Uterus (tissue), 3 donors: ENCODE measurements at regions not wholly inside any gene's neighbourhood (a gene's known extent, or its start where the extent isn't known, plus 50 kb on each side); places are given as distances from the start of the nearest gene placed in this dataset.

ENCODE experiments used
- DNase-seq, 2 donors: peaks; one replicate each; pipeline ENCODE4 v3.0.0-alpha.2; 2019 to 2020
- H3K27ac ChIP-seq, 2 donors: fragments of 200-600 bp; sonication (generic); 1 replicate in 1 of 2; 2 replicates in 1 of 2; pipeline ENCODE4 v1.5.1; 2016 to 2018
- H3K27me3 ChIP-seq, 2 donors: fragments of 200-600 bp; sonication (generic); one replicate each; pipeline ENCODE4 v1.5.1; 2018 to 2019; ENCODE audit warnings: control low read depth in 1 of 2
- H3K36me3 ChIP-seq, 2 donors: fragments of 200-600 bp; sonication (generic); one replicate each; pipeline ENCODE4 v1.5.1; 2019; ENCODE audit warnings: control low read depth in 1 of 2
- H3K4me1 ChIP-seq, 2 donors: fragments of 200-600 bp; sonication (generic); one replicate each; pipeline ENCODE4 v1.5.1; 2018 to 2019; ENCODE audit warnings: control low read depth in 1 of 2
- H3K4me3 ChIP-seq, 2 donors: fragments of 200-600 bp; sonication (generic); 1 replicate in 1 of 2; 2 replicates in 1 of 2; pipeline ENCODE4 v1.5.1; 2018 to 2019; ENCODE audit warnings: mild to moderate bottlenecking in 1 of 2
- H3K9me3 ChIP-seq, 2 donors: fragments of 200-600 bp; sonication (generic); one replicate each; pipeline ENCODE4 v1.5.1; 2019; ENCODE audit warnings: control low read depth in 1 of 2
- POLR2A ChIP-seq, 2 donors: fragments of 450-650 bp; IDR thresholded peaks; one replicate each; pipeline ENCODE4 v1.6.1; 2016; ENCODE audit warnings: antibody characterized with exemption in 2 of 2, mild to moderate bottlenecking in 1 of 2, moderate library complexity in 1 of 2
- intact Hi-C: fragments of 100-400 bp; cut with DNase I; formaldehyde crosslinking; loops from one replicate; pipeline ENCODE4 v1.15.1; 2023; ENCODE audit warnings: low total_unique reads
- TF ChIP-seq, protein P1 (sequence below), 4 experiments: fragments of 200-600 bp in 2 of 4; fragments of 450-650 bp in 2 of 4; sonication (generic) in 2 of 4; IDR thresholded peaks; one replicate each; pipeline ENCODE4 v1.5.1; 2016 to 2019; ENCODE audit warnings: antibody characterized with exemption in 4 of 4, mild to moderate bottlenecking in 2 of 4, moderate library complexity in 1 of 4
- donor health status: DM: yes; HTN: yes; CAD: no.

DNA sequence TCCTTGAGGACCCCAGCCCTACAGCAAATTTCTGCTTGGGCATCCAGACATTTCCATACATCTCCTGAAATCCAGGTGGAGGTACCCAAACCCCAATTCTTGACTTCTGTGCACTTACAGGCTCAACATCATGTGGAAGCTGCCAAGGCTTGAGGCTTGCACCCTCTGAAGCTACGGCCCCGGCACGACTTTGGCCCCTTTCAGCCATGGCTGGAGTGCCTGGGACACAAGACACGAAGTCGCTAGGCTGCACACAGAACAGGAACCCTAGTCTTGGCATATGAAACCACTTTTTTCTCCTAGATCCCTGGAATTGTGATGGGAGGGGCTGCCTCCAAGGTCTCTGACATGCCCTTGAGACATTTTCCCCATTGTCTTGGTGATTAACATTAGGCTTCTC is 1417.7 kb downstream of the ARAP2 start:
- H3K27ac ChIP-seq: no peak overlapping the region
- no peaks in the 10 kb centered on the region for H3K36me3 ChIP-seq
- no peaks in the 10 kb centered on the region for H3K4me1 ChIP-seq
- no peak for DNase-seq
- TF ChIP-seq POLR2A (IDR thresholded peaks at IDR 0.05): no peak
- TF ChIP-seq, protein P1, sequence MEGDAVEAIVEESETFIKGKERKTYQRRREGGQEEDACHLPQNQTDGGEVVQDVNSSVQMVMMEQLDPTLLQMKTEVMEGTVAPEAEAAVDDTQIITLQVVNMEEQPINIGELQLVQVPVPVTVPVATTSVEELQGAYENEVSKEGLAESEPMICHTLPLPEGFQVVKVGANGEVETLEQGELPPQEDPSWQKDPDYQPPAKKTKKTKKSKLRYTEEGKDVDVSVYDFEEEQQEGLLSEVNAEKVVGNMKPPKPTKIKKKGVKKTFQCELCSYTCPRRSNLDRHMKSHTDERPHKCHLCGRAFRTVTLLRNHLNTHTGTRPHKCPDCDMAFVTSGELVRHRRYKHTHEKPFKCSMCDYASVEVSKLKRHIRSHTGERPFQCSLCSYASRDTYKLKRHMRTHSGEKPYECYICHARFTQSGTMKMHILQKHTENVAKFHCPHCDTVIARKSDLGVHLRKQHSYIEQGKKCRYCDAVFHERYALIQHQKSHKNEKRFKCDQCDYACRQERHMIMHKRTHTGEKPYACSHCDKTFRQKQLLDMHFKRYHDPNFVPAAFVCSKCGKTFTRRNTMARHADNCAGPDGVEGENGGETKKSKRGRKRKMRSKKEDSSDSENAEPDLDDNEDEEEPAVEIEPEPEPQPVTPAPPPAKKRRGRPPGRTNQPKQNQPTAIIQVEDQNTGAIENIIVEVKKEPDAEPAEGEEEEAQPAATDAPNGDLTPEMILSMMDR (IDR thresholded peaks at IDR 0.05): no peak
- intact Hi-C loops: no loop called here
- H3K27me3 ChIP-seq: no peaks in the 10 kb centered on the region
- H3K4me3 ChIP-seq: no peak overlapping the region
- no peaks in the 10 kb centered on the region for H3K9me3 ChIP-seq

- no peak overlapping the region for H3K4me3 ChIP-seq
- DNase-seq: no peak
- intact Hi-C loops: no loop called here
- H3K4me1 ChIP-seq: no peaks in the 10 kb centered on the region
- no peak overlapping the region for H3K27ac ChIP-seq
- H3K9me3 ChIP-seq: no peaks in the 10 kb centered on the region
- no peak for TF ChIP-seq POLR2A (IDR thresholded peaks at IDR 0.05)
- TF ChIP-seq, protein P1 (IDR thresholded peaks at IDR 0.05): no peak
- H3K36me3 ChIP-seq: no peaks in the 10 kb centered on the region
- no peaks in the 10 kb centered on the region for H3K27me3 ChIP-seq
These were observed 1398.4 kb downstream of the ARAP2 start for GRCh38 chr4:34845926-34846325.

DNA sequence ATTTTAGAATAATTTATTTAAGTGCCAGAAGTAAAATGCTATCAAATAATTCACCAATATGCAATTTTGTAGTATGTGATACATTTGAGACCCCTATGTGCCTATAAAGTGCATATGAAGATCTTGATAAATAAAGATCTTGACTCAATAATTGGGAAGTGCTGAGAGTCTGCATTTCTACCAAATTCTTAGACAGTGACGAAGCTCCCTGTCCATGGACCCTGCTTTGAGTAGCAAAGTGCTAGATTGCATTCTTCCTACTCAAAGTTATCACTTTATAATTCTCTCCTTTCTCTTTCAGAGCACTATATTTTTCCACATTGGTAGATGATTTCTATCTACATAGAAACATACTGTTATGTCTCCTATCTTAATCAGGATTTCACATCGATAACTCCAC is 1393.9 kb downstream of the ARAP2 start:
- intact Hi-C loops: no loop called here
- H3K9me3 ChIP-seq: no peaks in the 10 kb centered on the region
- no peak overlapping the region for H3K27ac ChIP-seq
- TF ChIP-seq POLR2A (IDR thresholded peaks at IDR 0.05): no peak
- TF ChIP-seq, protein P1 (IDR thresholded peaks at IDR 0.05): no peak
- H3K4me1 ChIP-seq: no peaks in the 10 kb centered on the region
- no peak overlapping the region for H3K4me3 ChIP-seq
- DNase-seq: no peak
- no peaks in the 10 kb centered on the region for H3K36me3 ChIP-seq
- H3K27me3 ChIP-seq: no peaks in the 10 kb centered on the region

DNA sequence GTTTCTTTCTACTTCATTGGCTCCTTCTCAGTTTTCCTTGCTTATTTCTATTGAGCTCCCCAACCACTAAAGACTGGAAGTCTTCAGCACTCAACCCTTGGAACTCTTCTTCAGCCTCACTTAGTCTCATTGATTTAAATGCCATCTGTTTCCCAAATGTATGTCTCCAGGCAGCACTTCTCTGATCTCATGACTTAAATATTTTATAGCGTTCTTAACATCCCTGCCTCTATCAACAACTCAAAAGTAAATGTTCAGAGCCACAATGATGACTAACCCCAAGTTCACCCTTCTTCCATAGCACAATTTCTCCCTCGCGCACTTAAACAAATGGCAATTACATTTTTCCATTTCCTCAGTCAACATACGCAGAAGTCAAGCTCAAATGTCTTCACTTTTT is 1393.3 kb downstream of the ARAP2 start:
- H3K4me1 ChIP-seq: no peaks in the 10 kb centered on the region
- no peak for TF ChIP-seq POLR2A (IDR thresholded peaks at IDR 0.05)
- TF ChIP-seq, protein P1 (IDR thresholded peaks at IDR 0.05): no peak
- no peaks in the 10 kb centered on the region for H3K36me3 ChIP-seq
- no peaks in the 10 kb centered on the region for H3K27me3 ChIP-seq
- H3K9me3 ChIP-seq: no peaks in the 10 kb centered on the region
- H3K4me3 ChIP-seq: no peak overlapping the region
- no peak overlapping the region for H3K27ac ChIP-seq
- no peak for DNase-seq
- intact Hi-C loops: no loop called here

DNA sequence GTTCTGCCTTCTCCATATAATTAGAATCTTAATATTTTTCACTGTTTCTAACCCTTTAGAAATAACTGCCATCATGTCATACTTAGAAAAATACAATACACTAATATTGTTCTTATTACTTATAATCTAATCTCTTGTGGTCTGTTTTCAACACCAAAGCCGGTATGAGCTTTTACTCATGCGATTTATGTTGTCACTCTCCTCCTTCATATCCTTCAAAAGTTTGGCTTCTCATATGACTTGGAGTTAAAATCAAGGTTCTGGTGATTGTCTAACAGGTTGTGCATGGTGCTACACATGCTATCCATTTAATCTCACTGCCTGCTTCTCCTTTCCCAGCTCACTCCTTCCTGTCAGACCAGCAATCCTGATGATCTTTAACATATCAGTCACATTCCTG is 1392.9 kb downstream of the ARAP2 start:
- no peak for DNase-seq
- intact Hi-C loops: no loop called here
- Histone ChIP-seq H3K27ac (no peak overlapping the region), H3K4me1 (no peaks in the 10 kb centered on the region), H3K27me3 (no peaks in the 10 kb centered on the region), H3K36me3 (no peaks in the 10 kb centered on the region), H3K9me3 (no peaks in the 10 kb centered on the region), H3K4me3 (no peak overlapping the region)
- TF ChIP-seq, protein P1 (IDR thresholded peaks at IDR 0.05): no peak
- no peak for TF ChIP-seq POLR2A (IDR thresholded peaks at IDR 0.05)
